H9 (cell line): ENCODE measurements at regions not wholly inside any gene's neighbourhood (a gene's known extent, or its start where the extent isn't known, plus 50 kb on each side); places are given as distances from the start of the nearest gene placed in this dataset.

ENCODE experiments used
- DNase-seq: peaks from one replicate; pipeline ENCODE4 v3.0.0-alpha.2; 2017
- H2AFZ ChIP-seq: one replicate; pipeline ENCODE4 v1.6.1; 2013; ENCODE audit warnings: mild to moderate bottlenecking, low read length, control low read depth, moderate library complexity
- H2AK5ac ChIP-seq: 2 replicates; pipeline ENCODE4 v1.6.1; 2013; ENCODE audit warnings: low read length, control low read depth, mixed read lengths; ENCODE audit not compliant: insufficient read length
- H2BK120ac ChIP-seq: one replicate; pipeline ENCODE4 v1.6.1; 2013; ENCODE audit warnings: low read depth, mild to moderate bottlenecking, low read length, control low read depth, inconsistent platforms; ENCODE audit not compliant: poor library complexity, severe bottlenecking
- H2BK12ac ChIP-seq: 2 replicates; pipeline ENCODE4 v1.6.1; 2013; ENCODE audit warnings: low read length, control low read depth, mixed read lengths, low read depth; ENCODE audit not compliant: insufficient read length
- H2BK15ac ChIP-seq: 2 replicates; pipeline ENCODE4 v1.6.1; 2013; ENCODE audit warnings: low read depth, low read length, control low read depth
- H2BK20ac ChIP-seq: one replicate; pipeline ENCODE4 v1.6.1; 2013; ENCODE audit warnings: low read depth, mild to moderate bottlenecking, low read length, control low read depth, inconsistent platforms; ENCODE audit not compliant: poor library complexity, severe bottlenecking
- H2BK5ac ChIP-seq: 2 replicates; pipeline ENCODE4 v1.6.1; 2013; ENCODE audit warnings: low read length, control low read depth, mixed read lengths; ENCODE audit not compliant: insufficient read length
- H3K14ac ChIP-seq: 2 replicates; pipeline ENCODE4 v1.6.1; 2013; ENCODE audit warnings: low read length, control low read depth; ENCODE audit not compliant: insufficient read depth
- H3K18ac ChIP-seq: 2 replicates; pipeline ENCODE4 v1.6.1; 2013; ENCODE audit warnings: low read depth, mild to moderate bottlenecking, mixed read lengths, low read length, control low read depth; ENCODE audit not compliant: insufficient read length
- H3K23ac ChIP-seq: 2 replicates; pipeline ENCODE4 v1.6.1; 2013; ENCODE audit warnings: low read length, control low read depth, mixed read lengths, low read depth; ENCODE audit not compliant: insufficient read length
- H3K23me2 ChIP-seq: 2 replicates; pipeline ENCODE4 v1.6.1; 2013; ENCODE audit warnings: low read depth, mild to moderate bottlenecking, mixed read lengths, low read length, control low read depth; ENCODE audit not compliant: insufficient read length, poor library complexity, severe bottlenecking
- H3K27ac ChIP-seq: 2 replicates; pipeline ENCODE4 v1.5.1; 2013; ENCODE audit warnings: low read length, control low read depth, mixed read lengths, low read depth; ENCODE audit not compliant: insufficient read length
- H3K27me3 ChIP-seq: 2 replicates; pipeline ENCODE4 v1.6.1; 2013; ENCODE audit warnings: low read length, control low read depth, inconsistent platforms; ENCODE audit not compliant: insufficient read depth
- H3K4ac ChIP-seq: 2 replicates; pipeline ENCODE4 v1.6.1; 2013; ENCODE audit warnings: low read depth, mild to moderate bottlenecking, control low read depth, inconsistent platforms, low read length, moderate library complexity
- H3K4me1 ChIP-seq: 2 replicates; pipeline ENCODE4 v1.6.1; 2013; ENCODE audit warnings: low read length, control low read depth, inconsistent platforms; ENCODE audit not compliant: insufficient read depth
- H3K4me2 ChIP-seq: 2 replicates; pipeline ENCODE4 v1.6.1; 2013; ENCODE audit warnings: low read length, control low read depth, mixed read lengths; ENCODE audit not compliant: insufficient read length, insufficient read depth
- H3K56ac ChIP-seq: 2 replicates; pipeline ENCODE4 v1.6.1; 2013; ENCODE audit warnings: low read depth, mild to moderate bottlenecking, mixed read lengths, low read length, control low read depth; ENCODE audit not compliant: insufficient read length
- H3K79me1 ChIP-seq: 2 replicates; pipeline ENCODE4 v1.6.1; 2013; ENCODE audit warnings: low read depth, mild to moderate bottlenecking, moderate library complexity, low read length, control low read depth, inconsistent platforms; ENCODE audit not compliant: insufficient read depth, poor library complexity, severe bottlenecking
- H3K79me2 ChIP-seq: 2 replicates; pipeline ENCODE4 v1.6.1; 2013; ENCODE audit warnings: low read length, control low read depth, inconsistent platforms; ENCODE audit not compliant: insufficient read depth
- H3K9ac ChIP-seq: 2 replicates; pipeline ENCODE4 v1.6.1; 2013; ENCODE audit warnings: low read length, control low read depth, mixed read lengths; ENCODE audit not compliant: insufficient read length; ENCODE audit errors: extremely low read depth
- H3K9me3 ChIP-seq: one replicate; pipeline ENCODE4 v1.6.1; 2013; ENCODE audit warnings: low read depth, low read length, inconsistent platforms; ENCODE audit not compliant: control insufficient read depth
- H3T11ph ChIP-seq: one replicate; pipeline ENCODE4 v1.6.1; 2013; ENCODE audit warnings: mild to moderate bottlenecking, low read length, control low read depth, inconsistent platforms
- H4K20me1 ChIP-seq: one replicate; pipeline ENCODE4 v1.6.1; 2013; ENCODE audit not compliant: control insufficient read depth, insufficient read length, insufficient read depth
- H4K5ac ChIP-seq: 2 replicates; pipeline ENCODE4 v1.6.1; 2013; ENCODE audit warnings: low read depth, mild to moderate bottlenecking, mixed read lengths, low read length, control low read depth; ENCODE audit not compliant: insufficient read length
- H4K8ac ChIP-seq: replicated peaks from 2 replicates; pipeline ENCODE4 v1.6.1; 2013; ENCODE audit warnings: low read length, control low read depth, mixed read lengths, low read depth; ENCODE audit not compliant: insufficient read length
- H4K91ac ChIP-seq: 2 replicates; pipeline ENCODE4 v1.6.1; 2013; ENCODE audit warnings: low read depth, mild to moderate bottlenecking, moderate library complexity, mixed read lengths, low read length, control low read depth; ENCODE audit not compliant: insufficient read length
- H3K27ac Mint-ChIP-seq, 3 experiments: 2 replicates in 2 of 3; 3 replicates in 1 of 3; pipeline ENCODE4 v1.8.0; 2020 to 2021; ENCODE audit warnings: mixed read lengths in 3 of 3, mild to moderate bottlenecking in 1 of 3, moderate library complexity in 1 of 3
- H3K27me3 Mint-ChIP-seq: 2 replicates; pipeline ENCODE4 v1.8.0; 2021; ENCODE audit warnings: low read depth, mild to moderate bottlenecking, moderate library complexity, mixed read lengths
- H3K36me3 Mint-ChIP-seq, 3 experiments: 2 replicates in 2 of 3; 3 replicates in 1 of 3; pipeline ENCODE4 v1.8.0; 2020 to 2021; ENCODE audit warnings: low read depth in 3 of 3, mixed read lengths in 3 of 3; ENCODE audit not compliant: insufficient read depth in 1 of 3
- H3K4me1 Mint-ChIP-seq, 2 experiments: 2 replicates each; pipeline ENCODE4 v1.8.0; 2020; ENCODE audit warnings: mixed read lengths in 2 of 2
- H3K4me3 Mint-ChIP-seq, 2 experiments: 2 replicates in 1 of 2; 3 replicates in 1 of 2; pipeline ENCODE4 v1.8.0; 2020 to 2021; ENCODE audit warnings: mild to moderate bottlenecking in 2 of 2, mixed read lengths in 2 of 2, moderate library complexity in 1 of 2
- H3K9me3 Mint-ChIP-seq, 2 experiments: 2 replicates in 1 of 2; 3 replicates in 1 of 2; pipeline ENCODE4 v1.8.0; 2020; ENCODE audit warnings: mild to moderate bottlenecking in 2 of 2, mixed read lengths in 2 of 2, moderate library complexity in 1 of 2
- CTCF ChIP-seq: fragments of 200-600 bp; sonication (generic); conservative IDR thresholded peaks from 3 replicates; pipeline ENCODE4 v1.8.0; 2021; ENCODE audit warnings: antibody characterized with exemption, mild to moderate bottlenecking
- WGBS: extraction: QIAGEN DNeasy Blood & Tissue Kit; methylation state at CpG from one replicate; pipeline ENCODE4 v1.1.7; 2013; ENCODE audit warnings: missing lambda C conversion rate, low lambda C conversion rate, mixed read lengths; ENCODE audit not compliant: insufficient read length; ENCODE audit errors: extremely low coverage; 5-methylcytosine and 5-hydroxymethylcytosine counted together

GRCh38 chr5:34450338-34450737 is 205.8 kb upstream of the RAI14 start:
- Mint-ChIP-seq H3K27ac (no peak overlapping the region), H3K36me3 (peaks cover 0 to 3% (median 1%) of the 10 kb centered on the region in 3 experiments; a peak in 1 of 7 replicates), H3K4me3 (no peak overlapping the region), H3K9me3 (no peaks in the 10 kb centered on the region; a peak in 3 of 5 replicates), H3K27me3 (peaks cover 1% of the 10 kb centered on the region; the same call in 1 of the 2 replicates), H3K4me1 (peaks cover 18 to 19% of the 10 kb centered on the region in 2 experiments)
- no peak overlapping the region for H3K27ac ChIP-seq
- H2BK12ac ChIP-seq = no peak overlapping the region
- H2AFZ ChIP-seq = no peak overlapping the region
- H2BK20ac ChIP-seq = no peak overlapping the region
- no peaks in the 10 kb centered on the region for H3K27me3 ChIP-seq
- H4K20me1 ChIP-seq = no peaks in the 10 kb centered on the region
- H3K4ac ChIP-seq = no peak overlapping the region
- no peak overlapping the region for H3K14ac ChIP-seq
- no peak overlapping the region for H3K18ac ChIP-seq
- no peak overlapping the region for H3T11ph ChIP-seq
- no peaks in the 10 kb centered on the region for H3K79me1 ChIP-seq
- no peak overlapping the region for H3K23ac ChIP-seq
- H2AK5ac ChIP-seq = no peak overlapping the region
- whole genome bisulfite sequencing = no CpG with 5 or more reads among the region's 2 CpGs
- no peak for TF ChIP-seq CTCF
- no peak overlapping the region for H4K8ac ChIP-seq
- no peak overlapping the region for H3K56ac ChIP-seq
- no peak overlapping the region for H4K91ac ChIP-seq
- no peak overlapping the region for H2BK120ac ChIP-seq
- no peak overlapping the region for H3K9ac ChIP-seq
- H3K4me1 ChIP-seq = no peaks in the 10 kb centered on the region
- no peaks in the 10 kb centered on the region for H3K9me3 ChIP-seq
- H3K79me2 ChIP-seq = no peaks in the 10 kb centered on the region
- H2BK5ac ChIP-seq = no peak overlapping the region
- H3K23me2 ChIP-seq = no peaks in the 10 kb centered on the region
- no peak overlapping the region for H2BK15ac ChIP-seq
- DNase-seq = no peak
- H3K4me2 ChIP-seq = no peak overlapping the region
- no peak overlapping the region for H4K5ac ChIP-seq
